Cerebellar cortex (tissue), 1 donor: ENCODE measurements at regions not wholly inside any gene's neighbourhood (a gene's known extent, or its start where the extent isn't known, plus 50 kb on each side); places are given as distances from the start of the nearest gene placed in this dataset.

Experiments
- DNase-seq: peaks from one replicate; pipeline ENCODE4 v3.0.0-alpha.2; 2015; ENCODE audit warnings: low spot score

GRCh38 chr4:23741681-23742191 is 148.1 kb downstream of the PPARGC1A start:
- no peak for DNase-seq

- no peak for DNase-seq
Measured at GRCh38 chr4:23737571-23737970, 152.3 kb downstream of the PPARGC1A start.

- no peak for DNase-seq
Measured at GRCh38 chr4:23736466-23736865, 153.4 kb downstream of the PPARGC1A start.

- no peak for DNase-seq
Measured at GRCh38 chr4:23734000-23734399, 155.8 kb downstream of the PPARGC1A start.

GRCh38 chr4:23733476-23733875 is 156.4 kb downstream of the PPARGC1A start:
- no peak for DNase-seq

GRCh38 chr4:23730998-23731397 is 158.8 kb downstream of the PPARGC1A start:
- no peak for DNase-seq

- DNase-seq: no peak
Measured at GRCh38 chr4:23728971-23729370, 160.9 kb downstream of the PPARGC1A start.

- DNase-seq: no peak
Measured at GRCh38 chr4:23728393-23728792, 161.5 kb downstream of the PPARGC1A start.

GRCh38 chr4:23720556-23720955 is 169.3 kb downstream of the PPARGC1A start:
- no peak for DNase-seq

GRCh38 chr4:23718435-23718834 is 171.4 kb downstream of the PPARGC1A start:
- no peak for DNase-seq

GRCh38 chr4:23717528-23718248 is 172.2 kb downstream of the PPARGC1A start:
- DNase-seq: peak; percentile 6

- no peak for DNase-seq
Measured at GRCh38 chr4:23710298-23710697, 179.5 kb downstream of the PPARGC1A start.

GRCh38 chr4:23707652-23708026 is 182.2 kb downstream of the PPARGC1A start:
- DNase-seq: no peak

GRCh38 chr4:23706972-23707651 is 182.7 kb downstream of the PPARGC1A start:
- no peak for DNase-seq

GRCh38 chr4:23700197-23700596 is 189.7 kb downstream of the PPARGC1A start:
- DNase-seq: no peak

- DNase-seq: no peak
Measured at GRCh38 chr4:23697722-23698121, 192.1 kb downstream of the PPARGC1A start.

GRCh38 chr4:23697001-23697528 is 192.8 kb downstream of the PPARGC1A start:
- DNase-seq: no peak

GRCh38 chr4:23686169-23686897 is 203.5 kb downstream of the PPARGC1A start:
- no peak for DNase-seq

GRCh38 chr4:23685471-23685870 is 204.4 kb downstream of the PPARGC1A start:
- no peak for DNase-seq

GRCh38 chr4:23680671-23681518 is 209.0 kb downstream of the PPARGC1A start:
- DNase-seq: peak; percentile 13

- DNase-seq: no peak
Measured at GRCh38 chr4:23674694-23675093, 215.2 kb downstream of the PPARGC1A start.

GRCh38 chr4:23667659-23668058 is 222.2 kb downstream of the PPARGC1A start:
- no peak for DNase-seq
